GM12878 (cell line): ENCODE measurements at regions not wholly inside any gene's neighbourhood (a gene's known extent, or its start where the extent isn't known, plus 50 kb on each side); places are given as distances from the start of the nearest gene placed in this dataset.

ENCODE experiments used
- NFYA ChIP-seq: IDR thresholded peaks from 2 replicates; pipeline ENCODE4 v1.6.1; 2011; ENCODE audit warnings: low read depth, mild to moderate bottlenecking, low read length, improper control_type of control experiment, borderline replicate concordance
- RELA ChIP-seq: fragments of 450-650 bp; IDR thresholded peaks from 2 replicates; pipeline ENCODE4 v1.8.0; 2014; ENCODE audit warnings: borderline replicate concordance; ENCODE audit not compliant: partially characterized antibody
- STAT3 ChIP-seq: IDR thresholded peaks from 2 replicates; pipeline ENCODE4 v1.6.1; 2011; ENCODE audit warnings: low read depth, low read length, improper control_type of control experiment
- TF ChIP-seq, protein P1 (sequence below), 3 experiments: IDR thresholded peaks in 2 of 3; conservative IDR thresholded peaks in 1 of 3; 2 replicates each; pipeline ENCODE4 v1.5.1; 2011; ENCODE audit warnings: low read depth in 3 of 3, low read length in 3 of 3, mild to moderate bottlenecking in 3 of 3, control low read depth in 2 of 3, moderate library complexity in 2 of 3, inconsistent platforms in 1 of 3, mixed read lengths in 1 of 3; ENCODE audit not compliant: control insufficient read depth in 2 of 3, insufficient read depth in 1 of 3; ENCODE audit errors: extremely low read depth in 1 of 3

DNA sequence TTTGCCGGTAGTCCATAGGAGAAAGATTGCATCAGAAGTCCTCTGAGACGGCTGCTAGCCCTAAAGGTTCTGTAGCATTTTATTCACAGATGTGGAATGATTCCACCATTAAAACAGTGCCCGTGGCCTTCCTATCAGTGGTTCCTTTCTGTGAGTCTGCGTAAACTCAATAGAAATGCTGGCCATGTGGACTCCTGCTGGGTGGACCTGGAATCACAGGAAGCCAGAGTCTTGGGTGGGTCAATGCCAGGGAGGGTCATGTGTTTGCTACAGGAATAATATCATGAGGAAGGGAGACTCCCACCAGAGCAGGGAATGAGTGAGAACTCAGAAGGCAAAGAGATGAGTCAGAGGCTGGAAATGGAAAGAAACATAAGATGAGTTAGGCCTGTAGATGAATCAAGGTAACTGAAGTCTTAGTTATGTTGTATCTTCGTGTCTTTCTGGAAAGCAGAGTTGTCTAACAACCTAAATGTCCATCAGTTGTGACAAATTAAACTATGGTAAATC lies 410.4 kb upstream of the AUTS2 start:
- TF ChIP-seq STAT3 (no peak), RELA (no peak), NFYA (no peak)
- TF ChIP-seq, protein P1, sequence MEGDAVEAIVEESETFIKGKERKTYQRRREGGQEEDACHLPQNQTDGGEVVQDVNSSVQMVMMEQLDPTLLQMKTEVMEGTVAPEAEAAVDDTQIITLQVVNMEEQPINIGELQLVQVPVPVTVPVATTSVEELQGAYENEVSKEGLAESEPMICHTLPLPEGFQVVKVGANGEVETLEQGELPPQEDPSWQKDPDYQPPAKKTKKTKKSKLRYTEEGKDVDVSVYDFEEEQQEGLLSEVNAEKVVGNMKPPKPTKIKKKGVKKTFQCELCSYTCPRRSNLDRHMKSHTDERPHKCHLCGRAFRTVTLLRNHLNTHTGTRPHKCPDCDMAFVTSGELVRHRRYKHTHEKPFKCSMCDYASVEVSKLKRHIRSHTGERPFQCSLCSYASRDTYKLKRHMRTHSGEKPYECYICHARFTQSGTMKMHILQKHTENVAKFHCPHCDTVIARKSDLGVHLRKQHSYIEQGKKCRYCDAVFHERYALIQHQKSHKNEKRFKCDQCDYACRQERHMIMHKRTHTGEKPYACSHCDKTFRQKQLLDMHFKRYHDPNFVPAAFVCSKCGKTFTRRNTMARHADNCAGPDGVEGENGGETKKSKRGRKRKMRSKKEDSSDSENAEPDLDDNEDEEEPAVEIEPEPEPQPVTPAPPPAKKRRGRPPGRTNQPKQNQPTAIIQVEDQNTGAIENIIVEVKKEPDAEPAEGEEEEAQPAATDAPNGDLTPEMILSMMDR (IDR thresholded peaks at IDR 0.05 in 2 of 3, conservative IDR thresholded peaks at IDR 0.05 in 1 of 3; ENCODE audit: control insufficient read depth in 2 of 3, extremely low read depth in 1 of 3, insufficient read depth in 1 of 3, low read depth in 3 of 3, low read length in 3 of 3), result no peak
